Stimulated activated CD8-positive, alpha-beta memory T cell treated with anti-CD3 and anti-CD28 coated beads, Interleukin-15, amount 100 ng/mL, for 48 hours (primary cell): ENCODE measurements at regions not wholly inside any gene's neighbourhood (a gene's known extent, or its start where the extent isn't known, plus 50 kb on each side); places are given as distances from the start of the nearest gene placed in this dataset.

Experiments
- DNase-seq, 2 donors: peaks; one replicate each; pipeline ENCODE4 v3.0.0-alpha.2; 2020; ENCODE audit warnings: low read depth in 2 of 2

DNA sequence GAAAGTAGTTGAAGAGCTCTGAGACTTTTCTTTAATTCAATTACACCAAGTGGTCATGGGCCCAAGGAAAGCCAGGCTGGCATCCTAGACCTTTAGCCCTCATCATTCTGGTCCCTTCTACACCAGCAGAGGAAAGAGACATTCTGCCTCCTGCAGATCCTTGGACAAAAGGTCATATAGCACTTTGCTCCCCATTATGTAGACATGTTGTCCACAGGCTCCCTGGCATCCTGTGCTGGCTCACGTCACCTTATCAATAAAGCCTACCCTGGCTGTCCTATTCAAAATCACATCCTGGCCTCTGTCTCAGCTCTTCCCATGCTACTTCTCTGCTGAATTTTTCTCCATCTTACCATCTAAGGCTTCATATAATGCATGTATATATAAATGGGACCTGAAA, 61.6 kb upstream of the MAF start:
- DNase-seq, result no peak

- DNase-seq, result no peak
Measured at GRCh38 chr16:79661578-79661977, 61.0 kb upstream of the MAF start.

DNA sequence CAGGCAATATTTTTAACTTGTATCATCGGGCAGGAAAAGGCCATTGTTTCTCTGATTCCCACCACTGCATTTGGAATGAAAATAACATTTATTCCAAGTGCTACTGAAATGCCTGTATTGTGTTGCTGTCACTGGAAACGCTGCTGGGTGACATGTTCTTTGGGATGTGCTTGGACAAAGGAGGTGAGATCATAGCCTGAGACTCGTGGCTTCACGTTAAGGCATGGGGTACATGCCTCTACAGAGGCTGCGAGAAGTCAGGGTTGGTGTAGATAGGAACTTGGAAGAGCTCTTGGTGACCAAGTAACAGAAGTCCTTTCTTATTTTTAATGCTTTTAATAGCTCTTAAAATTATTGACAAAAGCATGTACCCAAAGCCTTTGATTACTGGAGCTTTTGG, 58.8 kb upstream of the MAF start:
- DNase-seq, result no peak

- DNase-seq, result no peak
Measured at GRCh38 chr16:79658301-79659033, 57.9 kb upstream of the MAF start.

GRCh38 chr16:79656553-79657115, 56.1 kb upstream of the MAF start:
- DNase-seq, result no peak

DNA sequence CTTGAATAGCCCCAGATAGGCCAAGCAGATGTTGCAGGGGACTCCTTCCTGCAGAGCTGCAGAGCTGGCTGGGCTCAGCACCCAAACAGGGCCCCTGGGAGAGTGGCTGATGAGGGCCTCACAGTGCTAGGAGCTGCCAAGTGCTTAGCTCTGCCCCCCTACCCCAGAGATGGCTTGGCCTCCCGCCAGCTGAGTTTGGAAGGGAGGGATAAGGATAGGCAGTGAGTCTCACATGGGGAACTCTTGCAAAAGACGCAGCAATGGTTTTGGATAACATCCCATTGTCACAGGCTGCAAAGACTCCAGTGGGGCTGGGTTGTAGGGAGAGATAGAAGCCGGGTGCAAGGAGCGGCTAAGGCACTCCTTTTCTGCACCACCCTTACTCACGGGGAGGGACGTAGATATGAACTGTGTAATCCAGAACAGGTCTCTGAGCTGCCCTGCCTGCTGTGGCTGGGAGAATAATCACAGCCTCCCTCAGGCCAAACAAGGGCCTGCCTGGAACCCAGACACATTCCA, 52.9 kb upstream of the MAF start:
- no peak for DNase-seq

DNA sequence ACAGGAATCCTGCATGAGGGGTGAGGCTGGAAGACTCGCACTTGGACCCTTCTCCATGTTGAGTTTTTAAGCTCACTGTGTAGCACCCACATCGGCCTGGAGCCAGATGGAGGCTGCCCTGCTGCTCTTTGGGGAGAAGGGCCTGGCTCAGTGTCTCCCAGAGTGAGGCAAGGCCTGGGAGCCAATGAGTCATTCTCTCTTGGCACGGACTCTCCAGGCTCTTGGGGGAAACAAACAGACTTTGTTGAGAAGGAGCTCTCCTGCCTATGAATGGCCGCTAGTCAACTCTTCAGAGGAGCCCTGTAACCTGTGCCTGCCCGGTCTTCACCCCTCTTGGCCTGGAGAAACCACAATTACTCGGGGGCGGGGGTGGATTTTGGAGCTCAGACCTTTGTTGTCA, 50.8 kb upstream of the MAF start:
- DNase-seq, result no peak
